Retina (tissue), 1 donor: ENCODE measurements at regions not wholly inside any gene's neighbourhood (a gene's known extent, or its start where the extent isn't known, plus 50 kb on each side); places are given as distances from the start of the nearest gene placed in this dataset.

Experiments used
- DNase-seq: peaks from one replicate; pipeline ENCODE4 v3.0.0-alpha.2; 2016

- DNase-seq = no peak
Observed at GRCh38 chr18:32621034-32621433, 150.4 kb upstream of the GAREM1 start.

- no peak for DNase-seq
Observed at GRCh38 chr18:32618546-32618945, 147.9 kb upstream of the GAREM1 start.

- no peak for DNase-seq
Observed at GRCh38 chr18:32613821-32614220, 143.1 kb upstream of the GAREM1 start.

GRCh38 chr18:32612651-32613050 is 142.0 kb upstream of the GAREM1 start:
- DNase-seq = no peak

GRCh38 chr18:32610176-32610575 is 139.5 kb upstream of the GAREM1 start:
- peak; percentile 20 for DNase-seq

GRCh38 chr18:32607816-32608215 is 137.1 kb upstream of the GAREM1 start:
- DNase-seq = no peak

GRCh38 chr18:32598144-32598543 is 127.5 kb upstream of the GAREM1 start:
- DNase-seq = no peak

GRCh38 chr18:32596501-32596900 is 125.8 kb upstream of the GAREM1 start:
- DNase-seq = no peak

- DNase-seq = no peak
Observed at GRCh38 chr18:32595832-32596231, 125.2 kb upstream of the GAREM1 start.

GRCh38 chr18:32588191-32588590 is 117.5 kb upstream of the GAREM1 start:
- DNase-seq = no peak

GRCh38 chr18:32583431-32583830 is 112.7 kb upstream of the GAREM1 start:
- no peak for DNase-seq

- DNase-seq = no peak
Observed at GRCh38 chr18:32582455-32582854, 111.8 kb upstream of the GAREM1 start.

GRCh38 chr18:32577561-32577960 is 106.9 kb upstream of the GAREM1 start:
- DNase-seq = no peak

GRCh38 chr18:32576296-32576916 is 105.7 kb upstream of the GAREM1 start:
- DNase-seq = peak; percentile 36

- no peak for DNase-seq
Observed at GRCh38 chr18:32566960-32567359, 96.3 kb upstream of the GAREM1 start.

- no peak for DNase-seq
Observed at GRCh38 chr18:32553640-32554365, 83.1 kb upstream of the GAREM1 start.

- DNase-seq = no peak
Observed at GRCh38 chr18:32553174-32553573, 82.5 kb upstream of the GAREM1 start.

GRCh38 chr18:32552421-32553030 is 81.8 kb upstream of the GAREM1 start:
- peak; percentile 46 for DNase-seq

- no peak for DNase-seq
Observed at GRCh38 chr18:32550963-32551362, 80.3 kb upstream of the GAREM1 start.

- peak; percentile 18 for DNase-seq
Observed at GRCh38 chr18:32549248-32550110, 78.8 kb upstream of the GAREM1 start.

- peak; percentile 20 for DNase-seq
Observed at GRCh38 chr18:32548688-32549087, 78.0 kb upstream of the GAREM1 start.

- DNase-seq = no peak
Observed at GRCh38 chr18:32545631-32546030, 74.9 kb upstream of the GAREM1 start.

- DNase-seq = no peak
Observed at GRCh38 chr18:32544088-32544487, 73.4 kb upstream of the GAREM1 start.
